Pancreas (tissue), 10 donors: ENCODE measurements at regions not wholly inside any gene's neighbourhood (a gene's known extent, or its start where the extent isn't known, plus 50 kb on each side); places are given as distances from the start of the nearest gene placed in this dataset.

Source experiments
- ATAC-seq, 4 donors: fragments of 200-7000 bp; cut with Tn5 transposase; one replicate each; pipeline versions ENCODE4 v1.8.0 to v1.9.1; 2020; ENCODE audit warnings: mild to moderate bottlenecking in 4 of 4, moderate library complexity in 4 of 4
- DNase-seq, 6 donors: peaks; one replicate each; pipeline ENCODE4 v3.0.0-alpha.2; 2020
- FAIRE-seq: peaks from 2 replicates; lab custom pipeline; 2012; peaks lifted over from hg19 to GRCh38; lab: Jason Lieb, UNC
- H3K27ac ChIP-seq, 4 donors: fragments of 200-600 bp; sonication (generic); 1 replicate in 3 of 4; 2 replicates in 1 of 4; pipeline versions ENCODE4 v1.5.0 to v1.8.0; 2020
- H3K27me3 ChIP-seq, 4 donors: fragments of 200-600 bp; one replicate each; pipeline ENCODE4 v1.8.0; 2021
- H3K36me3 ChIP-seq, 3 donors: fragments of 200-600 bp; sonication (generic) in 1 of 3; one replicate each; pipeline versions ENCODE4 v1.5.0 to v1.8.0; 2020 to 2021
- H3K4me1 ChIP-seq, 3 donors: fragments of 200-600 bp; one replicate each; pipeline ENCODE4 v1.8.0; 2021
- H3K4me3 ChIP-seq, 4 donors: fragments of 200-600 bp; sonication (generic) in 2 of 4; one replicate each; pipeline versions ENCODE4 v1.5.0 to v1.8.0; 2020 to 2021
- H3K9me3 ChIP-seq, 4 donors: fragments of 200-600 bp; one replicate each; pipeline ENCODE4 v1.8.0; 2021
- WGBS, 2 donors: extraction: QIAGEN DNeasy Blood & Tissue Kit; methylation state at CpG; one replicate each; pipeline ENCODE4 v1.1.7; 2013; 5-methylcytosine and 5-hydroxymethylcytosine counted together
- intact Hi-C, 3 donors: fragments of 100-400 bp; cut with DNase I; formaldehyde crosslinking; loops; one replicate each; pipeline versions ENCODE4 v1.11.1 to v1.14.2; 2022
- TF ChIP-seq, protein P1 (sequence below), 4 donors: fragments of 200-600 bp; sonication (generic) in 3 of 4; IDR thresholded peaks; one replicate each; pipeline versions ENCODE4 v1.5.0 to v1.8.0; 2021; ENCODE audit warnings: antibody characterized with exemption in 4 of 4
- donor health status: healthy with polysubstance abuse.
- donor health status: DM: no; HTN: no; CAD: no; lungs with moderate emphysema.
- donor health status: DM: no; HTN: no; CAD: no.
- donor health status: control.
- donor health status: control.
- donor health status: Bipolar disorder and iron deficiency.
- donor health status: DM: yes; HTN: yes; CAD: no.
- donor health status: DM: no; HTN: no; CAD: no.
- donor health status: DM: no; HTN: no; CAD: no.
- donor health status: DM: yes; HTN: yes; CAD: no.

DNA sequence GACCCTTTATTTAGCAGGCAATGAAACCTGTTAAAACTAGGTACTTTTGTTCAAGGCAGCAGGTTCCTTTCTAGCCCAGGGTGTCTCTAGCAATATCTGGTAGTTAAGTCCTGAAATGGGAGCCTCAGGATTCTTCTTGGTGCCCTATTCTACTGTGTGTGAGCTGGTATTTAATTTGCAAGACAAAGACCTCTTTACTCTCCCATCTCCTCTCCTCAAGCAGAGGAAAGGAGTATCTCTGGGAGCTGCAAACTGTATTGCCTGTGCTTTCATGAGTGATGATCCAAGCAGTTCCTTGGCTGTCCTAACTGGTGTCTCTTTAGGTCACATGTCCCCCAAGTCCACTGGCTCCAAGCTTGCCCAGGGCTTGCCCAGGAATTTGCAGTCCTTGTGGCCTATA, 188.2 kb downstream of the SI start:
- TF ChIP-seq, protein P1, sequence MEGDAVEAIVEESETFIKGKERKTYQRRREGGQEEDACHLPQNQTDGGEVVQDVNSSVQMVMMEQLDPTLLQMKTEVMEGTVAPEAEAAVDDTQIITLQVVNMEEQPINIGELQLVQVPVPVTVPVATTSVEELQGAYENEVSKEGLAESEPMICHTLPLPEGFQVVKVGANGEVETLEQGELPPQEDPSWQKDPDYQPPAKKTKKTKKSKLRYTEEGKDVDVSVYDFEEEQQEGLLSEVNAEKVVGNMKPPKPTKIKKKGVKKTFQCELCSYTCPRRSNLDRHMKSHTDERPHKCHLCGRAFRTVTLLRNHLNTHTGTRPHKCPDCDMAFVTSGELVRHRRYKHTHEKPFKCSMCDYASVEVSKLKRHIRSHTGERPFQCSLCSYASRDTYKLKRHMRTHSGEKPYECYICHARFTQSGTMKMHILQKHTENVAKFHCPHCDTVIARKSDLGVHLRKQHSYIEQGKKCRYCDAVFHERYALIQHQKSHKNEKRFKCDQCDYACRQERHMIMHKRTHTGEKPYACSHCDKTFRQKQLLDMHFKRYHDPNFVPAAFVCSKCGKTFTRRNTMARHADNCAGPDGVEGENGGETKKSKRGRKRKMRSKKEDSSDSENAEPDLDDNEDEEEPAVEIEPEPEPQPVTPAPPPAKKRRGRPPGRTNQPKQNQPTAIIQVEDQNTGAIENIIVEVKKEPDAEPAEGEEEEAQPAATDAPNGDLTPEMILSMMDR (IDR thresholded peaks at IDR 0.05): no peak
- H3K4me1 ChIP-seq: no peaks in the 10 kb centered on the region
- H3K27ac ChIP-seq: no peak overlapping the region
- intact Hi-C loops: no loop called here
- DNase-seq (no peak), ATAC-seq (no peak), FAIRE-seq (no peak)
- H3K27me3 ChIP-seq: no peaks in the 10 kb centered on the region
- H3K4me3 ChIP-seq: no peak overlapping the region
- H3K9me3 ChIP-seq: no peaks in the 10 kb centered on the region
- no peaks in the 10 kb centered on the region for H3K36me3 ChIP-seq

DNA sequence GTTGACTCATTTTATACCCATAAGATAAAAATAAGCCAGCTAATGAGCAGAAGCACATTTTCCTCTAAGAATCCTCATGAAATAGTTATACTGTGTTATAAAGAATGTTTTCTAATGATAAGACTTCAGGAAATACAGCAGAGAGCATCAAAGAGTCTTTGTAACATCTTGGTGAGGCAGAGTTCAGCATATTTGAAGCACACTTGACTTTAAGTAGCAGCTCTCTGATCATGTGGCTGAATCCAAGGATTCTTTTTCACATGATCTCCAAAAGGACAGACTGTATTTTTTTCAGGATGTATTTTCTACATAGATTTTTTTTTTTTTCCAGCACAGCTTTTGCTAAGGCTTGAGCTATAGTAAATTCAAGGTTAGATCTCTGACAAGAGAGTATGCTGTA, 195.1 kb downstream of the SI start:
- no peak for FAIRE-seq
- intact Hi-C loops: no loop called here

DNA sequence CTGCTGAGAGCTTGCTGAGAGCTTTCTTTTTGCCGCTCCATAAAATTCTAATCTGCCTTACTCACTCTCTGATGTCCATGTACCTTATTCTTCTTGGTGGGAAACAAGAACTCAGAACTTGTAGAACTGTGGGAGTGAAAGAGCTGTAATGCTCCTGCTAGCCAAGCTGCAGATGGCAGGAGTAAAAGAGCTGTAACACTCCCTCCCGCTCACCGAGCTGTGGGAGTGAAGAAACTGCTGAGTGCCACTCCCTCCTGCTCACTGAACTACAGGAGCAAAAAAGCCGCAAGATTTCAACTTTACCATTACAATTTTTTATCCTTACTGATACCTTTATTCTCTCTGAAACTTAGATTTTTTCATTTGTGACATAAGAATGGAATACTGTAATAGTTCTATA, 199.1 kb downstream of the SI start:
- ATAC-seq: no peak
- no peaks in the 10 kb centered on the region for H3K27me3 ChIP-seq
- TF ChIP-seq, protein P1 (IDR thresholded peaks at IDR 0.05): no peak
- intact Hi-C loops: no loop called here
- no peaks in the 10 kb centered on the region for H3K4me1 ChIP-seq
- no peak for FAIRE-seq
- H3K9me3 ChIP-seq: no peaks in the 10 kb centered on the region
- no peak overlapping the region for H3K4me3 ChIP-seq
- no peaks in the 10 kb centered on the region for H3K36me3 ChIP-seq
- DNase-seq: no peak
- 73 to 76% methylated on average over 4 of the region's 4 CpGs for WGBS, 2 donors
- H3K27ac ChIP-seq: no peak overlapping the region

More for the DNA sequence above, 195.1 kb downstream of the SI start:
- no peak for ATAC-seq
- H3K27ac ChIP-seq: no peak overlapping the region
- no peaks in the 10 kb centered on the region for H3K36me3 ChIP-seq
- DNase-seq: no peak
- no peaks in the 10 kb centered on the region for H3K4me1 ChIP-seq
- TF ChIP-seq, protein P1 (IDR thresholded peaks at IDR 0.05): no peak
- no peaks in the 10 kb centered on the region for H3K27me3 ChIP-seq
- H3K9me3 ChIP-seq: no peaks in the 10 kb centered on the region
- H3K4me3 ChIP-seq: no peak overlapping the region

DNA sequence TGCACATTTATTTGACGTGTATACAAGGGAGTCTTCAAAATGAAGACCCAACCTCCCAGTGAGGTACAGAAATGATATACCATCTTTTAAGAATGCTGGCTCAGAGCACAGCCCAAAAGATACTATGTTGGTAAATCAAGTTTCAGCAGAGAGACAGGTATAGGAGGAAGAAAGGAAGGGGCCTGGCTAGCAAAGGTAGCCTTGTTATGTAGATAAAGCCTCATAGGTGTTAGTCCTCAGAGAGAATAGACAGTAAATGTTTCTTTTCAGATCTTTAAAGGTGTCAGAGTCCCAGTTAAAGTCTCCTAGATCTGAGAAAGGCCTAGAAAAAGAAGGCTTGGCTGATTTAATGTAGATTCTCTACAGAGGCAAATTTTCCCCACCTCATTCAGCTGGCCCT, 213.8 kb downstream of the SI start:
- Histone ChIP-seq H3K36me3 (no peaks in the 10 kb centered on the region), H3K27me3 (no peaks in the 10 kb centered on the region), H3K27ac (no peak overlapping the region), H3K4me1 (no peaks in the 10 kb centered on the region), H3K4me3 (no peak overlapping the region), H3K9me3 (no peaks in the 10 kb centered on the region)
- TF ChIP-seq, protein P1 (IDR thresholded peaks at IDR 0.05): no peak
- ATAC-seq (no peak), FAIRE-seq (no peak), DNase-seq (no peak)
- 0 to 83% methylated on average over 1 of the region's 1 CpG for WGBS, 2 donors
- intact Hi-C loops: no loop called here

DNA sequence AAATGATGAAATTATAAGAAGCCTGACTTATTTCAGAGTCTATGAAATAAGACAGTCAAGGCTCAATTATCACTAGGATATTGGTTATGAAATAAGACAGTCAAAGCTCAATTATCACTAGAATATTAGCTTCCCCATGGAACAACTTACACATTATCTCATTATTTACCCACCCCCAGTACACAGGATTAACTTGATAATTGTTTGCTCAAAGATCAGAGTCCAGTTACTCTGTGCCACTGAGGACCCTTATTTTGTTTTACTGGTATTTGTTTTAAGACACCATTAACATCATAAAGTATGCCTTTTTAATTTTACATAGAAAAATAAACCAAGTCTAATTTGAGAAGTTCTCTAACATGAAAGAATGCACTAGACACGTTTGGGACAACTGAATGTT, 225.4 kb downstream of the SI start:
- H3K9me3 ChIP-seq: no peaks in the 10 kb centered on the region
- intact Hi-C loops: no loop called here
- WGBS, 2 donors: 16 to 18% methylated on average over 1 of the region's 1 CpG
- no peak overlapping the region for H3K4me3 ChIP-seq
- H3K4me1 ChIP-seq: no peaks in the 10 kb centered on the region
- H3K36me3 ChIP-seq: no peaks in the 10 kb centered on the region
- no peaks in the 10 kb centered on the region for H3K27me3 ChIP-seq
- FAIRE-seq: no peak
- no peak for DNase-seq
- ATAC-seq: no peak
- no peak overlapping the region for H3K27ac ChIP-seq
- TF ChIP-seq, protein P1 (IDR thresholded peaks at IDR 0.05): no peak
